ENCODE measurements at regions not wholly inside any gene's neighbourhood (a gene's known extent, or its start where the extent isn't known, plus 50 kb on each side); places are given as distances from the start of the nearest gene placed in this dataset.
"Not testable (repeated sequence)": the region's sequence is repeated elsewhere in the genome, so short reads cannot be mapped to it uniquely, and the experiment has no call there.

GRCh38 chr4:53886090-53886489 lies 178.3 kb downstream of the CHIC2 start:
- H3K4me3 Mint-ChIP-seq = no peak overlapping the region
- no peaks in the 10 kb centered on the region for H3K27me3 Mint-ChIP-seq (ENCODE audit: low read depth in 3 of 3)
- H3K36me3 Mint-ChIP-seq = no peaks in the 10 kb centered on the region
- DNase-seq = no peak
- H3K4me1 Mint-ChIP-seq = no peaks in the 10 kb centered on the region
- no peaks in the 10 kb centered on the region for H3K9me3 Mint-ChIP-seq
- H3K27ac Mint-ChIP-seq = no peak overlapping the region

- H3K27me3 Mint-ChIP-seq (ENCODE audit: low read depth in 3 of 3) = peaks cover 0 to 2% (median 0%) of the 10 kb centered on the region in 3 donors
- no peaks in the 10 kb centered on the region for H3K4me1 Mint-ChIP-seq
- no peak for DNase-seq
- no peaks in the 10 kb centered on the region for H3K36me3 Mint-ChIP-seq
- H3K27ac Mint-ChIP-seq = no peak overlapping the region
- no peak overlapping the region for H3K4me3 Mint-ChIP-seq
- no peaks in the 10 kb centered on the region for H3K9me3 Mint-ChIP-seq
These were observed 178.7 kb downstream of the CHIC2 start for GRCh38 chr4:53885668-53886067.

- not testable (repeated sequence) for H3K4me1 Mint-ChIP-seq; H3K27me3 Mint-ChIP-seq (ENCODE audit: low read depth in 3 of 3); H3K9me3 Mint-ChIP-seq; H3K36me3 Mint-ChIP-seq; DNase-seq; H3K27ac Mint-ChIP-seq; H3K4me3 Mint-ChIP-seq
These were observed 187.3 kb downstream of the CHIC2 start for GRCh38 chr4:53877096-53877495.

GRCh38 chr4:53866055-53866454 lies 198.3 kb downstream of the CHIC2 start:
- H3K36me3 Mint-ChIP-seq = no peaks in the 10 kb centered on the region
- H3K27me3 Mint-ChIP-seq (ENCODE audit: low read depth in 3 of 3) = peaks cover 0 to 7% (median 2%) of the 10 kb centered on the region in 3 donors
- H3K27ac Mint-ChIP-seq = no peak overlapping the region
- DNase-seq = no peak
- H3K4me3 Mint-ChIP-seq = no peak overlapping the region
- H3K9me3 Mint-ChIP-seq = peaks cover 0 to 2% (median 0%) of the 10 kb centered on the region in 6 donors
- no peaks in the 10 kb centered on the region for H3K4me1 Mint-ChIP-seq

- no peaks in the 10 kb centered on the region for H3K36me3 Mint-ChIP-seq
- no peak overlapping the region for H3K4me3 Mint-ChIP-seq
- H3K27ac Mint-ChIP-seq = no peak overlapping the region
- H3K9me3 Mint-ChIP-seq = peaks cover 0 to 6% (median 0%) of the 10 kb centered on the region in 6 donors
- no peak for DNase-seq
- no peaks in the 10 kb centered on the region for H3K4me1 Mint-ChIP-seq
- peaks cover 0 to 7% (median 2%) of the 10 kb centered on the region in 3 donors for H3K27me3 Mint-ChIP-seq (ENCODE audit: low read depth in 3 of 3)
These were observed 199.4 kb downstream of the CHIC2 start for GRCh38 chr4:53865054-53865453.

- Mint-ChIP-seq H3K36me3 (no peaks in the 10 kb centered on the region), H3K27ac (no peak overlapping the region), H3K9me3 (peaks cover 0 to 6% (median 0%) of the 10 kb centered on the region in 6 donors), H3K27me3 (ENCODE audit: low read depth in 3 of 3) (peaks cover 0 to 7% (median 2%) of the 10 kb centered on the region in 3 donors), H3K4me3 (no peak overlapping the region), H3K4me1 (no peaks in the 10 kb centered on the region)
- no peak for DNase-seq
These were observed 200.6 kb downstream of the CHIC2 start for GRCh38 chr4:53863736-53864365.

- no peak for DNase-seq
- peaks cover 0 to 6% (median 0%) of the 10 kb centered on the region in 6 donors for H3K9me3 Mint-ChIP-seq
These were observed 201.2 kb downstream of the CHIC2 start for GRCh38 chr4:53863158-53863557.

GRCh38 chr4:53861856-53862610 lies 202.4 kb downstream of the CHIC2 start:
- Mint-ChIP-seq H3K4me3 (no peak overlapping the region), H3K36me3 (no peaks in the 10 kb centered on the region), H3K9me3 (peaks cover 0 to 6% (median 0%) of the 10 kb centered on the region in 6 donors), H3K27me3 (ENCODE audit: low read depth in 3 of 3) (peaks cover 0 to 7% (median 2%) of the 10 kb centered on the region in 3 donors), H3K4me1 (no peaks in the 10 kb centered on the region), H3K27ac (no peak overlapping the region)
- DNase-seq = no peak

More at GRCh38 chr4:53863158-53863557, 201.2 kb downstream of the CHIC2 start:
- Mint-ChIP-seq H3K36me3 (no peaks in the 10 kb centered on the region), H3K27ac (no peak overlapping the region), H3K27me3 (ENCODE audit: low read depth in 3 of 3) (peaks cover 0 to 7% (median 2%) of the 10 kb centered on the region in 3 donors), H3K4me1 (no peaks in the 10 kb centered on the region), H3K4me3 (no peak overlapping the region)

GRCh38 chr4:53859305-53859704 lies 205.1 kb downstream of the CHIC2 start:
- no peak for DNase-seq
- Mint-ChIP-seq H3K27me3 (ENCODE audit: low read depth in 3 of 3) (peaks cover 0 to 4% (median 0%) of the 10 kb centered on the region in 3 donors), H3K36me3 (no peaks in the 10 kb centered on the region), H3K27ac (no peak overlapping the region), H3K4me1 (no peaks in the 10 kb centered on the region), H3K4me3 (no peak overlapping the region), H3K9me3 (peaks cover 0 to 4% (median 0%) of the 10 kb centered on the region in 6 donors)

- Mint-ChIP-seq H3K27me3 (ENCODE audit: low read depth in 3 of 3) (peaks cover 0 to 4% (median 0%) of the 10 kb centered on the region in 3 donors), H3K9me3 (peaks cover 0 to 4% (median 0%) of the 10 kb centered on the region in 6 donors), H3K36me3 (no peaks in the 10 kb centered on the region)
These were observed 205.7 kb downstream of the CHIC2 start for GRCh38 chr4:53858744-53859143.

GRCh38 chr4:53855581-53856250 lies 208.7 kb downstream of the CHIC2 start:
- peaks cover 0 to 1% (median 0%) of the 10 kb centered on the region in 6 donors for H3K9me3 Mint-ChIP-seq
- H3K36me3 Mint-ChIP-seq = no peaks in the 10 kb centered on the region
- DNase-seq = no peak
- peaks cover 0 to 4% (median 0%) of the 10 kb centered on the region in 3 donors for H3K27me3 Mint-ChIP-seq (ENCODE audit: low read depth in 3 of 3)
- no peak overlapping the region for H3K4me3 Mint-ChIP-seq
- H3K27ac Mint-ChIP-seq = no peak overlapping the region
- H3K4me1 Mint-ChIP-seq = no peaks in the 10 kb centered on the region

More at GRCh38 chr4:53858744-53859143, 205.7 kb downstream of the CHIC2 start:
- H3K4me1 Mint-ChIP-seq = no peaks in the 10 kb centered on the region
- no peak overlapping the region for H3K4me3 Mint-ChIP-seq
- DNase-seq = no peak
- H3K27ac Mint-ChIP-seq = no peak overlapping the region

- Mint-ChIP-seq H3K9me3 (no peaks in the 10 kb centered on the region), H3K27ac (no peak overlapping the region), H3K4me3 (no peak overlapping the region)
These were observed 209.3 kb downstream of the CHIC2 start for GRCh38 chr4:53854991-53855568.

GRCh38 chr4:53852343-53852742 lies 212.1 kb downstream of the CHIC2 start:
- Mint-ChIP-seq H3K27ac (no peak overlapping the region), H3K27me3 (ENCODE audit: low read depth in 3 of 3) (peaks cover 0 to 4% (median 0%) of the 10 kb centered on the region in 3 donors), H3K4me1 (no peaks in the 10 kb centered on the region), H3K4me3 (no peak overlapping the region), H3K9me3 (no peaks in the 10 kb centered on the region), H3K36me3 (no peaks in the 10 kb centered on the region)
- no peak for DNase-seq

More at GRCh38 chr4:53854991-53855568, 209.3 kb downstream of the CHIC2 start:
- DNase-seq = no peak
- Mint-ChIP-seq H3K36me3 (no peaks in the 10 kb centered on the region), H3K27me3 (ENCODE audit: low read depth in 3 of 3) (peaks cover 0 to 4% (median 0%) of the 10 kb centered on the region in 3 donors), H3K4me1 (no peaks in the 10 kb centered on the region)

GRCh38 chr4:53847965-53848364 lies 216.4 kb downstream of the CHIC2 start:
- Mint-ChIP-seq H3K27me3 (ENCODE audit: low read depth in 3 of 3) (peaks cover 0 to 2% (median 0%) of the 10 kb centered on the region in 3 donors), H3K4me1 (no peaks in the 10 kb centered on the region), H3K4me3 (no peak overlapping the region), H3K36me3 (no peaks in the 10 kb centered on the region), H3K9me3 (no peaks in the 10 kb centered on the region), H3K27ac (no peak overlapping the region)
- DNase-seq = no peak
